T-helper 17 cell (primary cell): ENCODE measurements at regions not wholly inside any gene's neighbourhood (a gene's known extent, or its start where the extent isn't known, plus 50 kb on each side); places are given as distances from the start of the nearest gene placed in this dataset.

ENCODE experiments used
- ATAC-seq: fragments of 150-1000 bp; cut with Tn5 transposase; 2 replicates; pipeline ENCODE4 v1.10.0; 2021; ENCODE audit warnings: mild to moderate bottlenecking, moderate library complexity
- DNase-seq, 3 donors: peaks; one replicate each; pipeline versions ENCODE4 v3.0.0 to v3.0.0-alpha.2; 2020 to 2021
- H3K9me3 ChIP-seq: one replicate; pipeline ENCODE4 v1.7.0; 2013; ENCODE audit warnings: low read length, mild to moderate bottlenecking; ENCODE audit not compliant: control insufficient read depth, poor library complexity, severe bottlenecking
- H3K27ac Mint-ChIP-seq: one replicate; pipeline ENCODE4 v1.8.0; 2022; ENCODE audit warnings: mild to moderate bottlenecking, moderate library complexity, mixed read lengths
- H3K27me3 Mint-ChIP-seq: one replicate; pipeline ENCODE4 v1.8.0; 2022; ENCODE audit warnings: mixed read lengths
- H3K36me3 Mint-ChIP-seq: one replicate; pipeline ENCODE4 v1.8.0; 2022; ENCODE audit warnings: low read depth, mixed read lengths
- H3K4me1 Mint-ChIP-seq: one replicate; pipeline ENCODE4 v1.8.0; 2022; ENCODE audit warnings: mild to moderate bottlenecking, mixed read lengths
- H3K4me3 Mint-ChIP-seq: one replicate; pipeline ENCODE4 v1.8.0; 2022; ENCODE audit warnings: mild to moderate bottlenecking, moderate library complexity, mixed read lengths

GRCh38 chr1:184242507-184242943 is 144.3 kb upstream of the C1orf21 start:
- H3K27me3 Mint-ChIP-seq: peaks cover 15% of the 10 kb centered on the region
- H3K4me1 Mint-ChIP-seq: no peaks in the 10 kb centered on the region
- H3K27ac Mint-ChIP-seq: no peak overlapping the region
- no peaks in the 10 kb centered on the region for H3K9me3 ChIP-seq
- no peak overlapping the region for H3K4me3 Mint-ChIP-seq
- DNase-seq (no peak), ATAC-seq (no peak)
- peaks cover 2% of the 10 kb centered on the region for H3K36me3 Mint-ChIP-seq

- no peak overlapping the region for H3K4me3 Mint-ChIP-seq
- peaks cover 2% of the 10 kb centered on the region for H3K36me3 Mint-ChIP-seq
- no peaks in the 10 kb centered on the region for H3K4me1 Mint-ChIP-seq
- ATAC-seq: no peak
- H3K27ac Mint-ChIP-seq: no peak overlapping the region
- H3K27me3 Mint-ChIP-seq: peaks cover 20% of the 10 kb centered on the region
- DNase-seq: no peak
- no peaks in the 10 kb centered on the region for H3K9me3 ChIP-seq
These were observed 141.9 kb upstream of the C1orf21 start for GRCh38 chr1:184244962-184245361.

GRCh38 chr1:184247671-184248070 is 139.2 kb upstream of the C1orf21 start:
- Mint-ChIP-seq H3K27me3 (peaks cover 27% of the 10 kb centered on the region), H3K27ac (no peak overlapping the region), H3K36me3 (peaks cover 2% of the 10 kb centered on the region), H3K4me1 (no peaks in the 10 kb centered on the region), H3K4me3 (no peak overlapping the region)
- no peak for ATAC-seq
- H3K9me3 ChIP-seq: no peaks in the 10 kb centered on the region
- no peak for DNase-seq

- Mint-ChIP-seq H3K4me1 (no peaks in the 10 kb centered on the region), H3K36me3 (no peaks in the 10 kb centered on the region), H3K4me3 (no peak overlapping the region), H3K27ac (no peak overlapping the region), H3K27me3 (peaks cover 23% of the 10 kb centered on the region)
- ATAC-seq (no peak), DNase-seq (no peak)
- no peaks in the 10 kb centered on the region for H3K9me3 ChIP-seq
These were observed 132.9 kb upstream of the C1orf21 start for GRCh38 chr1:184253921-184254320.

GRCh38 chr1:184254849-184255248 is 132.0 kb upstream of the C1orf21 start:
- no peak for ATAC-seq
- Mint-ChIP-seq H3K4me3 (no peak overlapping the region), H3K27ac (no peak overlapping the region), H3K4me1 (no peaks in the 10 kb centered on the region), H3K27me3 (peaks cover 23% of the 10 kb centered on the region), H3K36me3 (no peaks in the 10 kb centered on the region)
- H3K9me3 ChIP-seq: no peaks in the 10 kb centered on the region
- DNase-seq: no peak

- no peaks in the 10 kb centered on the region for H3K4me1 Mint-ChIP-seq
- H3K27ac Mint-ChIP-seq: no peak overlapping the region
- DNase-seq: no peak
- no peaks in the 10 kb centered on the region for H3K36me3 Mint-ChIP-seq
- H3K4me3 Mint-ChIP-seq: no peak overlapping the region
- H3K27me3 Mint-ChIP-seq: peaks cover 31% of the 10 kb centered on the region
- no peak for ATAC-seq
- H3K9me3 ChIP-seq: no peaks in the 10 kb centered on the region
These were observed 131.3 kb upstream of the C1orf21 start for GRCh38 chr1:184255560-184255959.

GRCh38 chr1:184257873-184258272 is 129.0 kb upstream of the C1orf21 start:
- ATAC-seq (no peak), DNase-seq (no peak)
- H3K4me3 Mint-ChIP-seq: no peak overlapping the region
- H3K4me1 Mint-ChIP-seq: no peaks in the 10 kb centered on the region
- no peak overlapping the region for H3K27ac Mint-ChIP-seq
- H3K9me3 ChIP-seq: no peaks in the 10 kb centered on the region
- H3K36me3 Mint-ChIP-seq: no peaks in the 10 kb centered on the region
- peaks cover 25% of the 10 kb centered on the region for H3K27me3 Mint-ChIP-seq

- no peak overlapping the region for H3K27ac Mint-ChIP-seq
- no peak for ATAC-seq
- no peaks in the 10 kb centered on the region for H3K36me3 Mint-ChIP-seq
- no peaks in the 10 kb centered on the region for H3K9me3 ChIP-seq
- no peak for DNase-seq
- no peak overlapping the region for H3K4me3 Mint-ChIP-seq
- no peaks in the 10 kb centered on the region for H3K4me1 Mint-ChIP-seq
- H3K27me3 Mint-ChIP-seq: peaks cover 25% of the 10 kb centered on the region
These were observed 128.3 kb upstream of the C1orf21 start for GRCh38 chr1:184258525-184258924.

GRCh38 chr1:184260382-184260781 is 126.4 kb upstream of the C1orf21 start:
- H3K4me3 Mint-ChIP-seq: no peak overlapping the region
- DNase-seq (no peak), ATAC-seq (no peak)
- H3K4me1 Mint-ChIP-seq: no peaks in the 10 kb centered on the region
- H3K9me3 ChIP-seq: no peaks in the 10 kb centered on the region
- H3K27me3 Mint-ChIP-seq: peaks cover 25% of the 10 kb centered on the region
- H3K36me3 Mint-ChIP-seq: no peaks in the 10 kb centered on the region
- H3K27ac Mint-ChIP-seq: no peak overlapping the region

GRCh38 chr1:184262109-184262508 is 124.7 kb upstream of the C1orf21 start:
- Mint-ChIP-seq H3K4me3 (no peak overlapping the region), H3K36me3 (no peaks in the 10 kb centered on the region), H3K4me1 (no peaks in the 10 kb centered on the region), H3K27ac (no peak overlapping the region), H3K27me3 (peaks cover 22% of the 10 kb centered on the region)
- DNase-seq (no peak), ATAC-seq (no peak)
- no peaks in the 10 kb centered on the region for H3K9me3 ChIP-seq

GRCh38 chr1:184267747-184268146 is 119.1 kb upstream of the C1orf21 start:
- no peak overlapping the region for H3K4me3 Mint-ChIP-seq

GRCh38 chr1:184270556-184270955 is 116.3 kb upstream of the C1orf21 start:
- ATAC-seq: no peak
- no peak for DNase-seq
- no peaks in the 10 kb centered on the region for H3K9me3 ChIP-seq
- Mint-ChIP-seq H3K27me3 (peaks cover 27% of the 10 kb centered on the region), H3K27ac (no peak overlapping the region), H3K4me3 (no peak overlapping the region), H3K4me1 (no peaks in the 10 kb centered on the region), H3K36me3 (peaks cover 4% of the 10 kb centered on the region)

More at GRCh38 chr1:184267747-184268146, 119.1 kb upstream of the C1orf21 start:
- H3K27me3 Mint-ChIP-seq: peaks cover 27% of the 10 kb centered on the region
- peaks cover 4% of the 10 kb centered on the region for H3K36me3 Mint-ChIP-seq
- no peak overlapping the region for H3K27ac Mint-ChIP-seq
- H3K9me3 ChIP-seq: no peaks in the 10 kb centered on the region
- DNase-seq (no peak), ATAC-seq (no peak)
- no peaks in the 10 kb centered on the region for H3K4me1 Mint-ChIP-seq

- Mint-ChIP-seq H3K4me1 (no peaks in the 10 kb centered on the region), H3K27ac (no peak overlapping the region), H3K27me3 (peaks cover 26% of the 10 kb centered on the region), H3K4me3 (no peak overlapping the region), H3K36me3 (peaks cover 4% of the 10 kb centered on the region)
- DNase-seq (no peak), ATAC-seq (no peak)
- no peaks in the 10 kb centered on the region for H3K9me3 ChIP-seq
These were observed 114.5 kb upstream of the C1orf21 start for GRCh38 chr1:184272175-184272866.

GRCh38 chr1:184276416-184276815 is 110.4 kb upstream of the C1orf21 start:
- ATAC-seq: no peak
- H3K9me3 ChIP-seq: no peaks in the 10 kb centered on the region
- H3K27ac Mint-ChIP-seq: no peak overlapping the region
- H3K27me3 Mint-ChIP-seq: peaks cover 11% of the 10 kb centered on the region
- no peaks in the 10 kb centered on the region for H3K4me1 Mint-ChIP-seq
- H3K36me3 Mint-ChIP-seq: no peaks in the 10 kb centered on the region
- DNase-seq: no peak
- no peak overlapping the region for H3K4me3 Mint-ChIP-seq
